GM12874 (cell line): ENCODE measurements at regions not wholly inside any gene's neighbourhood (a gene's known extent, or its start where the extent isn't known, plus 50 kb on each side); places are given as distances from the start of the nearest gene placed in this dataset.
A peak's percentile ranks its signal among the peaks of the same experiment; 100 is the strongest.

Experiments used
- CTCF ChIP-seq: IDR thresholded peaks from 2 replicates; pipeline ENCODE4 v1.5.1; 2011; ENCODE audit warnings: low read depth, mild to moderate bottlenecking, control low read depth, low read length, moderate library complexity; ENCODE audit not compliant: insufficient read depth

- no peak for TF ChIP-seq CTCF
Measured at GRCh38 chr4:155512817-155513216, 136.1 kb upstream of the MAP9 start.

GRCh38 chr4:155512046-155512445 is 135.3 kb upstream of the MAP9 start:
- TF ChIP-seq CTCF, result no peak

DNA sequence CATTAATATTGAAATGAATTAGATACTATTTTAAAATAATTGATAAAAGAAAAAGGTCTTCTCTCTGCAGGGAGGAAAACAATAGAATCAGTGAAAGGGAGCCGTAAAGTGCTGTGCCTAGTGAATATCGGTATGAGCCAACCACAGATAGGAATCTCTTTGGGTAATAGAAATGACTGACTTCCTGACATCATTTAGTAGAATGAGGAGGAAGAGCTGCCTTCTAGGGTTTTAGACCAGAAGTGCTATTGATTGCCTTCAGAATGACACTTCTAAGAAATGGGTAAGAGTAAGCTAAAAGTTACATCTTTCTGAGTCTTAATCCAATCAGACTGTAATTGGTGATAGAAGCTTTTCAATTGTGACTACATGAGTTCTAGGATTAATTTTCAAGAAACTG is 134.0 kb upstream of the MAP9 start:
- no peak for TF ChIP-seq CTCF

- TF ChIP-seq CTCF, result no peak
Measured at GRCh38 chr4:155509555-155509954, 132.8 kb upstream of the MAP9 start.

DNA sequence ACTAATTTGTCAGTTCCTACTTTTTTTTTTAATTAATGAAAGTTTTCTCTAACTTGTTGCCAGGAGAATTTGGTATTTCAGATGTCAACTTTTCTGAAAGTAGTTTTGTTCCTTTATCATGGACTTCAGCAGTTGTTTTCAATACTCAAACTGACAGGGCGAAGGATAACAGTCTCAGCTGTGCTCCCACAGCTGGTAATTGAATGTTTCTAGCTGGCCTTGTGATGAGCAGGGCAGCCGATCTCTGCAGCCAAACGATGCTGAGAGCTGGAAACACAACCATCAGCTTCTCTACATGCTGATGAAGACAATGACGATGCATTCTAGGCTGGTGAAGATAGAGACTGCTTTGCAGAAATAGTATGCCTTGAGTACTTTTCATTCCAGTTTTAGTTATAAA is 130.0 kb upstream of the MAP9 start:
- TF ChIP-seq CTCF, result no peak

DNA sequence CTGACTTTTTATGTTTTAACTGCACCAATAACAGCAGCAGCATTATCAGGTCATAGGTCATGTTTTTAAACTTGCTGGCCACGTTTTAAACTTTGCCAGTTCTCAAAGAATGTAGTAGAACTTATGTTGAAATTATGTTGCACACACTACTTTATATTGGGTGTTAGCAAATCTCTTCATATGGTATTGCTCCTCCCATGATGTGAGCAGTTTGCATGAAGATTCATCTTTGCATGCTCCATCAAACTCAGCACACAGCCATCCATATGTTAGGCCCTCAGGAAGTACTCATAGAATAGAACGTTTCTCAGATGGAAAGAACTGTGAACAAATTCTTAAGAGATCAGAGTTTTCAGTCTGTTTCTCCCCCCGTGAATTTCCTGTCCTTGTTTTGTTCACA is 128.6 kb upstream of the MAP9 start:
- no peak for TF ChIP-seq CTCF

DNA sequence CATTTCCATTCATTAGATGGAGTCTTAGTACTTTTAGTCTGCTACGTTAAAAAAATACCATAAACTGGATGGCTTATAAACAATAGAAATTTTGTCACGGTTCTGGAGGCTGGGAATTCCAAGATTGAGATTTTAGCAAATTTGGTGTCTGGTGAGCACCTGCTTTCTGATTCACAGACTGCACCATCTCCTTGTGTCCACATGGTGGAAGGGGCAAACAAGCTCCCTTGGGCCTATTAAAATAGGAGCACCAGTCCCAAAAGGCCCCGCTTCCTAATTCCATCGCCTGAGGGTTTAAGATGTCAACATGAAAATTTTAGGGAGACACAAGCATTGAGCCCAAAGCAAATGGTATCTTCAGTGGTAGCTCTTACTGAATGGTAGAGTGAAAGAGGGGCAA is 120.5 kb upstream of the MAP9 start:
- peak; percentile 23; the same call in 1 of the 2 replicates for TF ChIP-seq CTCF

DNA sequence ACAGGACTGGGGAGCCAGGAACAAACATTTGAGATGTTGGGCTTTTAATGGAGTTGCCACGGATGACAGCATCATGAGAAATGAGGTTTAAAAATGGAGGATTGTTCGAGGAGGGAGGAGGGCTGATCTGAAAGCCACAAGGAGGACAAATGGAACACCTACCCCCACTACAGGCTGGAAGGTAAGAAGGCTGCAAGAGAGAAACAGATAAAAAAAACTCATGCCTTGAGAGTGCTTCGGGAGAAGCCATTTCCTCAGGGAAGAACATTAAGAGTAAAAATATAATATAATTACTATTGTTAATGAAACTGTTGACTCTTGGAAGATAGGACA is 119.5 kb upstream of the MAP9 start:
- no peak for TF ChIP-seq CTCF
